C4-2B (cell line): ENCODE measurements at regions not wholly inside any gene's neighbourhood (a gene's known extent, or its start where the extent isn't known, plus 50 kb on each side); places are given as distances from the start of the nearest gene placed in this dataset.

Experiments used
- H3K27ac ChIP-seq: fragments of 450-650 bp; 2 replicates; pipeline ENCODE4 v1.5.1; 2017
- ZFX ChIP-seq: fragments of 450-650 bp; IDR thresholded peaks from 2 replicates; pipeline ENCODE4 v1.6.1; 2017
- TF ChIP-seq, protein P1 (sequence below): fragments of 450-650 bp; conservative IDR thresholded peaks from 2 replicates; pipeline ENCODE4 v1.5.1; 2017; ENCODE audit warnings: mild to moderate bottlenecking

DNA sequence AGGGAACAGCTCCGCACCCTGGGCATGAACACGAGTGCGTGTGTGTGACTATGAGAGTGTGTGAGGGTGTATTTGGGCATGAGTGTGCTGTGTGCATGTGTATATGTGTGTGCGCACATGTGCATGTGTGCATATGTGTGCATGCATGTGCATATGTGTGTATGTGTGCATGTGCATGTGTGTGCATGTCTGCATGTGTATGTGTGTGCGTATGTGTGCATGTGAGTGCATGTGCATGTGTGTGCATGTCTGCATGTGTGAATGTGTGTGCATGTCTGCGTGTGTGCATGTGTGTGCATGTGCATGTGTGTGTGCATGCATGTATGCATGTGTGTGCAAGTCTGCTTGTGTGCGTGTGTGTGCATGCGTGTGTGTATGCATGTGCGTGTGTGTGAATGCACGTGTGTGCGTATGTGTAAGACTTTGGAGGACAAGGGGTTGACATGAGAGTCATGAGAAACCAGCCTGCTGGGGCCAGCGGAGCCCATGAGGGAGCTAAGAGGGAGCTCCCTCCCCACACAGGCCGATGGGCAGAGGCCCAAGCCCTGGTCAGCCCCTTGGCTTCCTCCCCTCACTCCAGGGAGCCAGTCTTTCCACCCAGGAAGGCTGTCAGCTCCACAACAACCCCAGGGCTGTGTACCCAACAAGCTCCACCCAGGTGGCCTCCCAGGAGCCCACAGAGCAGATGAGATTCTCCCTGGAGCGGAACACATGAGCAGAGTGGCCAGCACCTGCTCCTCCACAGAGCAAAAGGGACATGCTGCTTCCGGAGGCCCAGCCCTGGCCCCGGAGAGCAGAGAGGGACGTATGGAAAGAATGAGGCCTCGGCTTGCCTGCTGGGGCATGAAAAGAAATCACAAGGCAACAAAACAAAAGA, 142.5 kb upstream of the PPP2R2D start:
- TF ChIP-seq, protein P1, sequence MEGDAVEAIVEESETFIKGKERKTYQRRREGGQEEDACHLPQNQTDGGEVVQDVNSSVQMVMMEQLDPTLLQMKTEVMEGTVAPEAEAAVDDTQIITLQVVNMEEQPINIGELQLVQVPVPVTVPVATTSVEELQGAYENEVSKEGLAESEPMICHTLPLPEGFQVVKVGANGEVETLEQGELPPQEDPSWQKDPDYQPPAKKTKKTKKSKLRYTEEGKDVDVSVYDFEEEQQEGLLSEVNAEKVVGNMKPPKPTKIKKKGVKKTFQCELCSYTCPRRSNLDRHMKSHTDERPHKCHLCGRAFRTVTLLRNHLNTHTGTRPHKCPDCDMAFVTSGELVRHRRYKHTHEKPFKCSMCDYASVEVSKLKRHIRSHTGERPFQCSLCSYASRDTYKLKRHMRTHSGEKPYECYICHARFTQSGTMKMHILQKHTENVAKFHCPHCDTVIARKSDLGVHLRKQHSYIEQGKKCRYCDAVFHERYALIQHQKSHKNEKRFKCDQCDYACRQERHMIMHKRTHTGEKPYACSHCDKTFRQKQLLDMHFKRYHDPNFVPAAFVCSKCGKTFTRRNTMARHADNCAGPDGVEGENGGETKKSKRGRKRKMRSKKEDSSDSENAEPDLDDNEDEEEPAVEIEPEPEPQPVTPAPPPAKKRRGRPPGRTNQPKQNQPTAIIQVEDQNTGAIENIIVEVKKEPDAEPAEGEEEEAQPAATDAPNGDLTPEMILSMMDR: no peak
- TF ChIP-seq ZFX: no peak

DNA sequence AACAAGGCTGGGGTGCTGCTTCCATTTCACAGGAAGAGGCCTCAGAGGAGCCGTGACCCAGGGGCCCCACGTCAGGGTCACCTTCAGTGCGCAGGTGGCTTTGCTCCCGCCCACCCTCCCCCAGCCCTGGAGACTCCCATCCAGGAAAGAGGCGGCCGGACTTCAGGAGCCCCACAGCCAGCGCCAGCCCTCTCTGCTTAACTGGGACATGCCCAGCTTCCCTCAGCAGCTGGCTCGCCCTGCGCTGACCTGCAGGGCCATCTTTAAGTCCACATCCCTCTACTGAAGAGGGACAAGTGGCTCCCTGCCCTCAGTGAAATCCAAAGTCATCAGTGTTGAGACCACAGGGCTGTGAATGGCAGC, 141.9 kb upstream of the PPP2R2D start:
- TF ChIP-seq ZFX: no peak
- TF ChIP-seq, protein P1: no peak
- H3K27ac ChIP-seq: no peak overlapping the region

More for the DNA sequence above, 142.5 kb upstream of the PPP2R2D start:
- H3K27ac ChIP-seq: peak overlapping the region; percentile 17; the same call in 1 of the 2 replicates

DNA sequence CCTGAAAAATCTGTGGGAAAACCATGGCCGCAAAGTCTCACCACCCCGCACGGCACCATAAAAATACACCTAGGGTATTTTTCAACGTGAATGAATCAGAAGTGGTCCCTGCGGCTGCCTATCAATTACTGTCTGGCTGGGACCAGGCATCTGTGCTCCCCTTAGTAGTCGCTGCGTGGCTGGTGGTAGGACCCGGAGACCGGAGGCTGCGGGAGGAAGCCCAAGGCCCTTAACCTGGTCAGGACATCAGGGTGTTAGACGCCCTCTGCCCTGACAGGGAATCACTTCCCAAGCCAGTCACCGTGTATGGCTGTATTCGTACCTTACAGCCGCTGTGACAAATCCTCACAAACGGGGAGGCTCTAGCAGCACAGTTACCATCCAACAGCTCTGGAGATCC, 141.5 kb upstream of the PPP2R2D start:
- no peak overlapping the region for H3K27ac ChIP-seq

DNA sequence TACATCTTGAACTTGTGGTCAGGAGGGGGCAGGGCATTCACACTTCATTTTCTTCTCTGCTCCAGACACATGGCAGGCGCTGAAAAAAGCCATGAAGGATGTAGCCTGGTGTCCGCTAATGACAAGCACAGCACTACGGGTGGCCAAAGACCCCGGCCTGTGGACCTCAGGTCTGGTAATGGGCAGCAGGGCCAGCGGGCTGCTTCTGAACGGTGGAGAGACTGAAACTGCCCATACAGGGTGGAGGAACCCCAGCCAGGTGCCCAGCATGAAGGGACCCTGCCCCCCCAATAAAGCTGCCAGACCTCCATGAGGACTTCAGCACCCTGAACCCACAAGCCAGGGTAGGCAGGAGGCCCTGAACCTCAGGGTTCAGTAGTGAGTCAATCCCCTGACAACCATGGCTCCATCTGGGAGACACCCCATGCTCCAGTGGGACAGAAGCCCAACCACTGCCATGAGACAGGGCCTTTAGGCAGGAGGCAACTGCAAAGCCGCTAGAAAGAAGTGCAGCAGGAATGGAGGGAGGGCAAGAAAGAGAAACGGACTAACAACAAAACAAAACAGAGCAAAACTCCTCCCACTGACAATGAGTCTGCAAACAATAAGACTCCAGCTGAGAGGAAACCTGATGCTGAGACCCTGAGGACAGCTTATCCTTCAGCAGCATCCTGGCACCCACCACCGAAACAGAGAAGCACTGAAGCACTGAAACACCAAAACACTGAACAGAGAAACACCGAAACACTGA, 140.2 kb upstream of the PPP2R2D start:
- H3K27ac ChIP-seq: no peak overlapping the region
- TF ChIP-seq, protein P1: no peak

More for the DNA sequence above, 141.5 kb upstream of the PPP2R2D start:
- TF ChIP-seq, protein P1: no peak
- TF ChIP-seq ZFX: no peak

DNA sequence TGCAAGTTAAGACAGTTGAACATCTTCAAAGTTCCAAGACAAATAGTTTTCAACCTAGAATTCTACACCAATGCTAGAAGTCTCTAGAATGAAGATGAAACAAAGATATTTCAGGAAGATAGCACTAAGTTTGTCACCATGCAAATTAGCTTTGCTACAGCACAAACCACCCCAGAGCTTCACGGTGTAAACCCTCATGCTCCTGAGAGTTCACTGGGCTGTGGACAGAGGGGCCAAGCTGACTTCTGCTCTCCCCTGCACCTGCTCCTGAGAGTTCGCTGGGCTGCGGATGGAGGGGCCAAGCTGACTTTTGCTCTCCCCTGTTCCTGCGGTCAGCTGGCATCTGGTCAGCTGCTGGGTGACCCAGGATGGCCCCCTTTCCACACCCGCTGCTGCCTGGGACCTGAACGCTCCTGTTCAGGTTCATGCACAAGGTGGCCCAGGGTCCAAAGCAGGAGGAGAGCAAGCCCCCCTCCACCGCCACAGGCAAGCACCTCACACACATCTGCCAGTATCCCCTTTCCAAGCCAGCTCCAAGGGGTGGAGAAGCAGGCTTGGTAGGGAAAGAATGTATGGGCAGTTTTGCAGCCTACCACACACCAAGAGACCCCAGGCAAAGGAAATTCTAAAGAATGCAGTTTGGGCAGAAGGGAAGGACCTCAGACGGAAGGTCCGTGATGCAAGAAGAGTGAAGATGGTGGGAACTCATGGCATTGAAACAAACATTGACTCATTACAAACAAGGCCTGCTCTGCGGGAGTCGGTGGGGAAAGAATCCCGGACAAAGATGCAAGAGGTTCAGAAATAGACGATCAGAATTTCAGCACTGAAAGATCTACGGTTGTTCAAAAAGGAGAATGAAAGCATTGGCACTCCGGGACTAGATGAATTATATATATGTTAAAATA, 137.8 kb upstream of the PPP2R2D start:
- no peak for TF ChIP-seq ZFX
- TF ChIP-seq, protein P1: no peak
- H3K27ac ChIP-seq: no peak overlapping the region

DNA sequence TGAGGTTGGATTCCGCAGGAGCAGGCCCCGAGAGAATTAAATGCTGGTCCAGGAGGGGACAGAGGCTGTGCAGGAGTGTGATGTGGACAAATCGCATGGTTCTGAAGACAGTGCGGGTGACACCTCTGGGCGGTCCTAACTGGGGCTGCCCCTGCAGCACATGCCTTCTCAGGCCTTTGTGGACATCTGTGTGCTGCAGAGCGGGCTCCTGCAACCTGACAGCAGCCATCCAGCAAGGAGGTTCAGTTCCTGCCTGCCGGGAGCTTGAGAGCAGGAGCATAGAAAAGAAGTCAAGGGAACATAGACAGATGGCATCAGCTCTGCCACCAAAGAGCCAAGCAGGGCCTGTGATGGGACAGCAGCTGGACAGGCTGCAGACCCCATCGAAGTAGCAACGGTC, 135.9 kb upstream of the PPP2R2D start:
- H3K27ac ChIP-seq: no peak overlapping the region
- TF ChIP-seq, protein P1: no peak
- TF ChIP-seq ZFX: no peak
